ENCODE measurements at regions not wholly inside any gene's neighbourhood (a gene's known extent, or its start where the extent isn't known, plus 50 kb on each side); places are given as distances from the start of the nearest gene placed in this dataset.
"Not testable (repeated sequence)": the region's sequence is repeated elsewhere in the genome, so short reads cannot be mapped to it uniquely, and the experiment has no call there.

DNA sequence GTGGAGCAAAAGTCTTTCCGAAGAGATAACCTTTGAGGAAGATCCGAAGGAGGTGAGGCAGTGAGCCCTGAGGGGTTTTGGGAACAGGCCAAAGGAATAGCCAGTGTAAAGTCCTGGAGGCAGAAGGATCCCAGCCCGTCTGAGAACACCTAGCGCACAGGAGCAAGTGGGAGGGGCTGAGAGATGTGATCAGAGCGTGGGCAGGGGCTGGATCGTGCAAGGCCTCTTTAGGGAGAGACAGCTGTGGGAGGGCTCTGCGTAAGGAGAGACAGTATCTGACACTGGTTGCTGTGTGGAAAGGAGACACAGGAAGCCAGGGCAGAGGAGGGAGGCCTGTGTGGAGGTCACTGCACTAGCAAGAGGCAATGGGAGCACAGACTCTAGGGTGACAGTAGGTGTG, 68.2 kb downstream of the BARX1 start:
- H3K27ac ChIP-seq (ENCODE audit: low read length) = no peak overlapping the region
- DNase-seq (no peak), ATAC-seq (ENCODE audit: insufficient read depth, low read depth) (no peak)
- H3K4me3 ChIP-seq (ENCODE audit: low read depth in 1 of 2, low read length in 2 of 2) = no peak overlapping the region
- no peaks in the 10 kb centered on the region for H4K20me1 ChIP-seq (ENCODE audit: insufficient read depth, low read length)
- H3K4me2 ChIP-seq (ENCODE audit: insufficient read depth, low read length) = no peak overlapping the region
- TF ChIP-seq EZH2 (IDR thresholded peaks at IDR 0.05; ENCODE audit: borderline replicate concordance, low read depth, low read length, severe bottlenecking) (no peak), CTCF (IDR thresholded peaks at IDR 0.05; ENCODE audit: borderline replicate concordance, extremely low read depth, low read length, poor library complexity, severe bottlenecking) (no peak)
- no peak overlapping the region for H2AFZ ChIP-seq (ENCODE audit: low read depth, low read length)
- no peaks in the 10 kb centered on the region for H3K79me2 ChIP-seq (ENCODE audit: insufficient read depth, low read length)
- no peaks in the 10 kb centered on the region for H3K4me1 ChIP-seq (ENCODE audit: insufficient read depth, low read length)
- H3K36me3 ChIP-seq (ENCODE audit: insufficient read depth, low read length) = no peaks in the 10 kb centered on the region
- H3K9ac ChIP-seq (ENCODE audit: low read depth, low read length) = no peak overlapping the region
- no peaks in the 10 kb centered on the region for H3K9me3 ChIP-seq (ENCODE audit: insufficient read depth, low read length, severe bottlenecking)
- no peaks in the 10 kb centered on the region for H3K27me3 ChIP-seq (ENCODE audit: insufficient read depth, low read length, poor library complexity)

- Histone ChIP-seq H3K4me2 (ENCODE audit: insufficient read depth, low read length) (no peak overlapping the region), H3K4me1 (ENCODE audit: insufficient read depth, low read length) (no peaks in the 10 kb centered on the region), H3K4me3 (ENCODE audit: low read depth in 1 of 2, low read length in 2 of 2) (no peak overlapping the region), H3K27me3 (ENCODE audit: insufficient read depth, low read length, poor library complexity) (no peaks in the 10 kb centered on the region), H3K9ac (ENCODE audit: low read depth, low read length) (no peak overlapping the region), H3K79me2 (ENCODE audit: insufficient read depth, low read length) (no peaks in the 10 kb centered on the region), H4K20me1 (ENCODE audit: insufficient read depth, low read length) (no peaks in the 10 kb centered on the region), H3K27ac (ENCODE audit: low read length) (no peak overlapping the region), H3K36me3 (ENCODE audit: insufficient read depth, low read length) (no peaks in the 10 kb centered on the region), H3K9me3 (ENCODE audit: insufficient read depth, low read length, severe bottlenecking) (no peaks in the 10 kb centered on the region), H2AFZ (ENCODE audit: low read depth, low read length) (no peak overlapping the region)
- DNase-seq (no peak), ATAC-seq (ENCODE audit: insufficient read depth, low read depth) (no peak)
- TF ChIP-seq EZH2 (IDR thresholded peaks at IDR 0.05; ENCODE audit: borderline replicate concordance, low read depth, low read length, severe bottlenecking) = no peak
- no peak for TF ChIP-seq CTCF (IDR thresholded peaks at IDR 0.05; ENCODE audit: borderline replicate concordance, extremely low read depth, low read length, poor library complexity, severe bottlenecking)
Measured at GRCh38 chr9:93884808-93885207, 70.3 kb downstream of the BARX1 start.

DNA sequence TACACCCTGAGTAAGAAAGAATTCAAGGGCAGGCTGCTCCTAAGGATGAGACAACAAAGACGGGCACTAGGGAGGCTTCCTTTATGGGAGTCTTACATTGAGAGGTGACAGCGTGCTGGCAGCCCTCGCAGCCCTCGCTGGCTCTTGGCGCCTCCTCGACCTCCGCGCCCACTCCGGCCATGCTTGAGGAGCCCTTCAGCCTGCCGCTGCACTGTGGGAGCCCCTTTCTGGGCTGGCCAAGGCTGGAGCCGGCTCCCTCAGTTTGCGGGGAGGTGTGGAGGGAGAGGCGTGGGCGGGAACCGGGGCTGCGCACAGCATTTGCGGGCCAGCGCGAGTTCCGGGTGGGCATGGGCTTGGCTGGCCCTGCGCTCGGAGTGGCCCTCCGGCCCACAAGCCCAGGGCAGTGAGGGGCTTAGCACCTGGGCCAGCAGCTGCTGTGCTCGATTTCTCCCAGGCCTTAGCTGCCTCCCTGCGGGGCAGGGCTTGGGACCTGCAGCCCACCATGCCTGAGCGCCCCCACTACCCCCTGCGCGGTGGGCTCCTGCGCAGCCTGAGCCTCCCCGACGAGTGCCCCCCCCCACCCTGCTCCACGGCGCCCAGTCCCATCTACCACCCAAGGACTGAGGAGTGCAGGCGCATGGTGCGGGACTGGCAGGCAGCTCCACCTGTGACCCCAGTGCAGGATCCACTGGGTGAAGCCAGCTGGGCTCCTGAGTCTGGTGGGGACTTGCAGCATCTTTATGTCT, 75.3 kb downstream of the BARX1 start:
- not testable (repeated sequence) for H3K79me2 ChIP-seq (ENCODE audit: insufficient read depth, low read length); H3K27me3 ChIP-seq (ENCODE audit: insufficient read depth, low read length, poor library complexity); H3K4me1 ChIP-seq (ENCODE audit: insufficient read depth, low read length); H3K27ac ChIP-seq (ENCODE audit: low read length); H3K9me3 ChIP-seq (ENCODE audit: insufficient read depth, low read length, severe bottlenecking); H2AFZ ChIP-seq (ENCODE audit: low read depth, low read length); H3K4me2 ChIP-seq (ENCODE audit: insufficient read depth, low read length); ATAC-seq (ENCODE audit: insufficient read depth, low read depth); H3K36me3 ChIP-seq (ENCODE audit: insufficient read depth, low read length); H3K9ac ChIP-seq (ENCODE audit: low read depth, low read length); H3K4me3 ChIP-seq (ENCODE audit: low read depth in 1 of 2, low read length in 2 of 2); H4K20me1 ChIP-seq (ENCODE audit: insufficient read depth, low read length); DNase-seq

DNA sequence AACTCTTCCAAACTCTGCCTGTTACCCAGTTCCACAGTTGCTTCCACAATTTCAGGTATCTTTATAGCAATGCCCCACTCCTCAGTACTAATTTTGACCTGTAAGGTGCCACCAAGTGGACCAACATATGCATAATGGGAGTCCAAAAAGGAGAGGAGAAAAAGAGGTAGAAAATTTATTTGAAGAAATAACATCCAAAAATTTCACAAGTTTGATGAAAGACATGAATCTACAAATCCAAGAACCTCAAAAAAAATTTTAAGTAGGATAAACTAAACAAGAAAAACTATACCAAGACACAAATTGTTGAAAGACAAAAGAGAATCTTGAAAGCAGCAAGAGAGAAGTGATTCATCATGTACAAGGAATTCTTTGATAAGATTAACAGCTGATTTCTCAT, 79.8 kb downstream of the BARX1 start:
- H3K4me3 ChIP-seq (ENCODE audit: low read depth in 1 of 2, low read length in 2 of 2) = no peak overlapping the region
- DNase-seq = no peak
- no peaks in the 10 kb centered on the region for H4K20me1 ChIP-seq (ENCODE audit: insufficient read depth, low read length)

More for the DNA sequence above, 79.8 kb downstream of the BARX1 start:
- Histone ChIP-seq H3K4me1 (ENCODE audit: insufficient read depth, low read length) (no peaks in the 10 kb centered on the region), H3K9ac (ENCODE audit: low read depth, low read length) (no peak overlapping the region), H3K27ac (ENCODE audit: low read length) (no peak overlapping the region), H3K79me2 (ENCODE audit: insufficient read depth, low read length) (no peaks in the 10 kb centered on the region), H3K4me2 (ENCODE audit: insufficient read depth, low read length) (no peak overlapping the region), H3K9me3 (ENCODE audit: insufficient read depth, low read length, severe bottlenecking) (peaks cover 17% of the 10 kb centered on the region), H3K36me3 (ENCODE audit: insufficient read depth, low read length) (no peaks in the 10 kb centered on the region), H3K27me3 (ENCODE audit: insufficient read depth, low read length, poor library complexity) (no peaks in the 10 kb centered on the region), H2AFZ (ENCODE audit: low read depth, low read length) (no peak overlapping the region)
- ATAC-seq (ENCODE audit: insufficient read depth, low read depth) = no peak
- TF ChIP-seq EZH2 (IDR thresholded peaks at IDR 0.05; ENCODE audit: borderline replicate concordance, low read depth, low read length, severe bottlenecking) (no peak), CTCF (IDR thresholded peaks at IDR 0.05; ENCODE audit: borderline replicate concordance, extremely low read depth, low read length, poor library complexity, severe bottlenecking) (no peak)

Data from DND-41 (cell line).